ENCODE measurements at regions not wholly inside any gene's neighbourhood (a gene's known extent, or its start where the extent isn't known, plus 50 kb on each side); places are given as distances from the start of the nearest gene placed in this dataset.

DNA sequence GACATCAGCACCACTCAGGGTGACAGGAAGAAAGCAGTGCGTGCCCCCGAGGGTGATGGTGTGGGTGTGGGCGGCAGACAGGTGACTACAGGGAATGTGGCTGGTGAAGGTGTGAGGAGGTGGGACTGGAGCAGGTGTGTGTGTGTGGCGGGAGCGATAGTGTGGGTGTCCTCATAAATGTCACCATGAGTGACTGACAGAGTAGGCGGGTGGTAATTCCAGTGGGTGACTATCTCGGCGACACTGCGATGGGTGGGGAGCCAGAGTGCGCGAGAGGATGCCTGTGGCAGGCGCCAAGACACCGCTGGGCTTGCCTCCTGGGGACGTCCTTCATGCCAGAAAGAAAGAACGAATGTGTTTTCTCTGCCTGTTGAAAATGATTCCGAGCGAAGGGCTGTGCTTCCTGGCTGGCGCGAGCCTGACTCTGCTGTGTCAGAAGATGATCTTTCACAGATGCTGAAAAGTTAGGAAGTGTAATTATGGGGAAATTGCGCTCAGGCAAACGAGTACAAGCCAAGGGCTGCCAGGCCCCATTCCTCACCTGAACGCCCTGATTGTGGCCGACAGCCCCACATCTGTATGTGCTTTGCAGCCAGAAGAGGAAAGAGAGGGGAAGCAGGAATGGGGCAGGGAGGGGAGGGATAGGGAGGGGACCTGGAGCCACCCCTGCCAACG, 98.8 kb upstream of the CD82 start:
- no peak for DNase-seq (ENCODE audit: low spot score)

DNA sequence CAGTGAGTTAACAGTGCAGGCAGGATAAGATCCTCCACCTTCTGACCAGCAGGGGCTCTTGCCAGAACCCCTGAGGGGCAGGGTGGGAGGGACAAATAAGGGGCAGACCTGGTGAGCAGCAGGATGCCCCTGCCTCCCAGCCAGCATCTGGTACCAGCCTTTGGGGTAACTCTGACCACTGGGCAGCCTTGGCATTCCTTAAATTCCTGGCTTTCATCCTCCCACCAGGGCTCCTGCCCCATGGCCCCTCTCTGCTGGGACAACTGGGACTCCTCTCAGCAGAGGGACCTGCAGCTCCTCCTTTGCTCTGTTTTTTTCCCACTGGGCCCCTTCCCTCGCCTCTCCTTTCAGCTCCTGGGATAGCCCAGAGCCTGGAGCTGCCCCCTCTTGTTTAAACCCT, 98.0 kb upstream of the CD82 start:
- DNase-seq (ENCODE audit: low spot score): no peak
- no peak for ATAC-seq (ENCODE audit: low FRiP score)
- TF ChIP-seq, protein P1, sequence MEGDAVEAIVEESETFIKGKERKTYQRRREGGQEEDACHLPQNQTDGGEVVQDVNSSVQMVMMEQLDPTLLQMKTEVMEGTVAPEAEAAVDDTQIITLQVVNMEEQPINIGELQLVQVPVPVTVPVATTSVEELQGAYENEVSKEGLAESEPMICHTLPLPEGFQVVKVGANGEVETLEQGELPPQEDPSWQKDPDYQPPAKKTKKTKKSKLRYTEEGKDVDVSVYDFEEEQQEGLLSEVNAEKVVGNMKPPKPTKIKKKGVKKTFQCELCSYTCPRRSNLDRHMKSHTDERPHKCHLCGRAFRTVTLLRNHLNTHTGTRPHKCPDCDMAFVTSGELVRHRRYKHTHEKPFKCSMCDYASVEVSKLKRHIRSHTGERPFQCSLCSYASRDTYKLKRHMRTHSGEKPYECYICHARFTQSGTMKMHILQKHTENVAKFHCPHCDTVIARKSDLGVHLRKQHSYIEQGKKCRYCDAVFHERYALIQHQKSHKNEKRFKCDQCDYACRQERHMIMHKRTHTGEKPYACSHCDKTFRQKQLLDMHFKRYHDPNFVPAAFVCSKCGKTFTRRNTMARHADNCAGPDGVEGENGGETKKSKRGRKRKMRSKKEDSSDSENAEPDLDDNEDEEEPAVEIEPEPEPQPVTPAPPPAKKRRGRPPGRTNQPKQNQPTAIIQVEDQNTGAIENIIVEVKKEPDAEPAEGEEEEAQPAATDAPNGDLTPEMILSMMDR (IDR thresholded peaks at IDR 0.05): no peak

More for the DNA sequence above, 98.8 kb upstream of the CD82 start:
- TF ChIP-seq, protein P1 (IDR thresholded peaks at IDR 0.05): no peak
- no peak for ATAC-seq (ENCODE audit: low FRiP score)

DNA sequence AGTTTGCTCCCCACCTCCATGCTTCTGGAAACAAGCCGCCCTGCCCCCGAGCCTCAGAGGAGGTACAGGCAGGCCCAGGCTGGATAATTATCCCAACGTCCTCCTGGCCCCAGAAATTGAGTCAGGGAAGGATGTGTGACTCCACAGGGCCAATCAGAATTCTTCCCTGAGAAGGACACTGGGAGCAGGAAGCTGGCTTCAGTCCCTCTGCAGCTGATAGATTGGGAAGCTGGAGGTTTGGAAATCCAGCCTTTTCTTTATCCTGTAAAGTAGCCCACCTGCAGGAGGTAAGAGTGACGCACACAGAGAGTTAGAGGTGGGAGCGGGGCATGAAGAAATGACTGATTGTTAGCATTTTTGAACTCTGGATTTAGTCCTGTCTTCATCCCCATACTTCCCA, 97.5 kb upstream of the CD82 start:
- TF ChIP-seq, protein P1 (IDR thresholded peaks at IDR 0.05): no peak
- DNase-seq (ENCODE audit: low spot score): no peak
- no peak for ATAC-seq (ENCODE audit: low FRiP score)

DNA sequence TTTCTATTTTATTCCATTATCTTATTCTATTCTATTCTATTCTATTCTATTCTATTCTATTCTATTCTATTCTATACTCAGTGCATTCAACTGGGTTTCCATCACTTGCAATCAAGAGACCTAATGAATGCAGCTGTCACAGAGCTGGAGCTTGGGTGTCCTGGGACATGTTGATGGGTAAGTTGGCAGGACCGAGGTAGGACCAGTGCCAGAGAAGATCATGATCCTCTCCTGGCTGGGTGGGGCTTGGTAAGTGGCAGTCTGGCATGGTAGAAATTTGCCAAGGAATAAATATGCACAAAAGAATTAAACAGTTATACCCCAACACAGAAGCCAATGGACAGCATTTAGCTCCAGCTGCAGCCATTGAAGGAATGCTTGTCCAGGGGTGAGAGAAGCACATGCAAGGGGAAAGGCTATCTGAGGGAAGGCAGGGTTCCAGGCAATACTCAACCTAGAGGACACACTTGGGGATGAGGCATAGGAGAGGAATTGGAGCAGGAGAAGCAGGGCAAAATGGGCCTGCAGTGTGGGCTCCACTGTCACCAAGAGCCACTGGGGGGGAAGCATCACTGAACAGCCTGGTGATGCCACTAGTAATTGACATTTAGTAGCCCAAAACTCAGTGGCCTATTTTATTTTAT, 97.0 kb upstream of the CD82 start:
- TF ChIP-seq, protein P1 (IDR thresholded peaks at IDR 0.05): no peak
- DNase-seq (ENCODE audit: low spot score) (no peak), ATAC-seq (ENCODE audit: low FRiP score) (no peak)

DNA sequence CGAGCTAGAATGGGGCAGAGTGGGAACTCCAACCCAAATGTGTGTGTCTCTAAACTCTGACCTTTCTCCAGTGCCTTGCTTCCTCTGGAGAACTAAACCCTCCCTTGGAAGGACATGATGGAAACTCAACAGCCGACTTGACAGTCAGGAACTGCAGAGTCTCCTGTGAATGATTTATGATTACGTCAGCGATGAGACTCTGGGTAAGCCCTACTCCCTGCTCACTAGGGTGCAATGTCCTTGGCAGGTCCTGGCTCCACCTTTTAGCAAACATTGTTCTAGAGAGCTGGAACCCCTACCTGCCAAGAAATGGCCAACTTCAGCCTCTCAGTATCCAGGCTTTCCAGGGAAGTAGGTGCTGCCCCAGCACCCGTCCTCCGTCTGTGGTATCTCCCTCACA, 96.1 kb upstream of the CD82 start:
- DNase-seq (ENCODE audit: low spot score): no peak
- TF ChIP-seq, protein P1 (IDR thresholded peaks at IDR 0.05): no peak
- no peak for ATAC-seq (ENCODE audit: low FRiP score)

DNA sequence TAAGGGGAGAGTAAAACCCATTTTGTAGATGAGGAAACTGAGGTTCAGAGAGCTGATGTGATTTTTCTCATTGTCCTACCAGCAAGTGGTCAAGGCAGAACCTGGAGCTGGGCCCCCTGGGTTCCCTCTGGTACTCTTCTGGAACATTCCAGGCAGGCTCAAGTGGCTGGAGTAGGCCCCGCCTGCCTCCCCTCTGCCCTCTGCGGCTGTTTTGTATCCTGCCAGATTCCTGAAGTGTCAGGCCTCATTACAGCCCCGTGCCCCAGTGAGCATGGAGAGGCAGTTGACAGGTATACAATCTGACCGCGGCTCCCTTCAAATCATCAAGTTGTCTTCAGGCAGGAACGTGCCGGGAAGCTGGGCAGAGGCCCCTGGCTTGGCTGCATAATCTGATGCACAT, 94.6 kb upstream of the CD82 start:
- TF ChIP-seq, protein P1 (IDR thresholded peaks at IDR 0.05): no peak
- no peak for ATAC-seq (ENCODE audit: low FRiP score)
- DNase-seq (ENCODE audit: low spot score): no peak

DNA sequence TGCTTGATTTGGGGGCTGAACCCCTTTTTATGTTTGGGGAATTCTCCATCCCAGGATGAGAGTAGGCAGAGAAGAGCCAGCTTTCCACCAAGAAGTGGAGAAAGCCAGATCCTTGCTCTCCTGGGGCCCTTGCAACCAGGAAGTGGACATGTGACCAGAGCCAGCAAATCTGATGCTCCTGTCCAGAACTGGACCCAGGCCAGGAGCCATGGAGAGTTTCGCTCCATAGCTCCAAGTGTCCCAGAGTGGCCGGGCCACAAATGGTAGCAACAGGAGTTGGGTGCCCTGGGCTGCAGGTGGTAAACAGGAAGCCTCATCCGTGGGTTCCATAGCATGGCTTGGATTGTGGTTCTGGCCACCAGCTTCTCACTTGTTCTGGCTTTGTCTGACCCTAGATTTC, 93.9 kb upstream of the CD82 start:
- TF ChIP-seq, protein P1 (IDR thresholded peaks at IDR 0.05): no peak
- ATAC-seq (ENCODE audit: low FRiP score) (no peak), DNase-seq (ENCODE audit: low spot score) (no peak)

All from omental fat pad (tissue), 3 donors.